GM19397 (cell line): ENCODE measurements at regions not wholly inside any gene's neighbourhood (a gene's known extent, or its start where the extent isn't known, plus 50 kb on each side); places are given as distances from the start of the nearest gene placed in this dataset.
"Not testable (repeated sequence)": the region's sequence is repeated elsewhere in the genome, so short reads cannot be mapped to it uniquely, and the experiment has no call there.

ENCODE experiments used
- ATAC-seq: cut with Tn5 transposase; IDR thresholded peaks from one replicate; pipeline ENCODE4 v1.9.1; 2021; ENCODE audit warnings: mild to moderate bottlenecking, moderate library complexity; ENCODE audit not compliant: unreplicated experiment

GRCh38 chr22:47624252-47625012, 862.0 kb downstream of the TBC1D22A start:
- ATAC-seq = no peak

- ATAC-seq = no peak
Measured at GRCh38 chr22:47623763-47624148, 861.3 kb downstream of the TBC1D22A start.

GRCh38 chr22:47623066-47623762, 860.8 kb downstream of the TBC1D22A start:
- ATAC-seq = no peak

- no peak for ATAC-seq
Measured at GRCh38 chr22:47622541-47622940, 860.1 kb downstream of the TBC1D22A start.

GRCh38 chr22:47621253-47621652, 858.8 kb downstream of the TBC1D22A start:
- ATAC-seq = no peak

- ATAC-seq = no peak
Measured at GRCh38 chr22:47620391-47620790, 857.9 kb downstream of the TBC1D22A start.

- no peak for ATAC-seq
Measured at GRCh38 chr22:47619631-47620030, 857.2 kb downstream of the TBC1D22A start.

GRCh38 chr22:47618180-47619010, 855.9 kb downstream of the TBC1D22A start:
- no peak for ATAC-seq

- ATAC-seq = no peak
Measured at GRCh38 chr22:47617186-47617585, 854.7 kb downstream of the TBC1D22A start.

- no peak for ATAC-seq
Measured at GRCh38 chr22:47616396-47617020, 854.1 kb downstream of the TBC1D22A start.

- no peak for ATAC-seq
Measured at GRCh38 chr22:47615051-47615450, 852.6 kb downstream of the TBC1D22A start.

- no peak for ATAC-seq
Measured at GRCh38 chr22:47613606-47614350, 851.3 kb downstream of the TBC1D22A start.

- not testable (repeated sequence) for ATAC-seq
Measured at GRCh38 chr22:47613181-47613580, 850.7 kb downstream of the TBC1D22A start.

GRCh38 chr22:47612311-47612910, 850.0 kb downstream of the TBC1D22A start:
- ATAC-seq = no peak

- no peak for ATAC-seq
Measured at GRCh38 chr22:47610764-47611163, 848.3 kb downstream of the TBC1D22A start.

GRCh38 chr22:47610281-47610680, 847.8 kb downstream of the TBC1D22A start:
- ATAC-seq = no peak

- ATAC-seq = no peak
Measured at GRCh38 chr22:47609653-47610052, 847.2 kb downstream of the TBC1D22A start.

GRCh38 chr22:47608421-47608820, 846.0 kb downstream of the TBC1D22A start:
- ATAC-seq = no peak

GRCh38 chr22:47607486-47607885, 845.0 kb downstream of the TBC1D22A start:
- ATAC-seq = no peak

- no peak for ATAC-seq
Measured at GRCh38 chr22:47606426-47606825, 844.0 kb downstream of the TBC1D22A start.
